ENCODE measurements at regions not wholly inside any gene's neighbourhood (a gene's known extent, or its start where the extent isn't known, plus 50 kb on each side); places are given as distances from the start of the nearest gene placed in this dataset.

- Histone ChIP-seq H3K36me3 (replicated peaks) (no peaks in the 10 kb centered on the region), H3K4me3 (no peak overlapping the region), H3K27me3 (ENCODE audit: low read depth) (no peaks in the 10 kb centered on the region), H3K9me3 (no peaks in the 10 kb centered on the region), H3K4me1 (no peaks in the 10 kb centered on the region)
- in situ Hi-C loops (cut with MboI; ENCODE audit: low sequenced_read_pairs), result no loop called here
- no peak for DNase-seq (ENCODE audit: low spot score in 2 of 2)
Observed at GRCh38 chrX:67872958-67873357, 329.1 kb downstream of the AR start.

DNA sequence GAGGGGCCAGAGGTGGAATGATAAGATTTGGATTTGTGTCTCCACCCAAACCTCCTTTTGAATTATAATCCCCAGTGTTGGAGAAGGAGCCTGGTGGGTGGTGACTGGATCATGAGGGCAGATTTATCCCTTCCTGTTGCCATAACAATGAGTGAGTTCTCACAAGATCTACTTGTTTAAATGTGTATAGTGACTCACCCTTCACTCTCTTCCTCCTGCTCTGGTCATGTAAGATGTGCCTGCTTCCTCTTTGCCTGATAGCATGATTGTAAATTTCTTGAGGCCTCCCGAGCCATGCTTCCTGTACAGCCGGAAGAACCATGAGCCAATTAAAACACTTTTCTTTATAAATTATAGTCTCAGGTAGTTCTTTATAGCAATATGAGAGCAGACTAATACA lies 348.6 kb downstream of the AR start:
- Histone ChIP-seq H3K9me3 (peaks cover 7% of the 10 kb centered on the region), H3K4me3 (no peak overlapping the region), H3K36me3 (replicated peaks) (no peaks in the 10 kb centered on the region), H3K4me1 (no peaks in the 10 kb centered on the region), H3K27me3 (ENCODE audit: low read depth) (no peaks in the 10 kb centered on the region)
- in situ Hi-C loops (cut with MboI; ENCODE audit: low sequenced_read_pairs), result loop anchor here (25.0 kb wide), 1 partner anchor 105 kb away; no protein-coding TSS in a partner anchor
- no peak for DNase-seq (ENCODE audit: low spot score in 2 of 2)

DNA sequence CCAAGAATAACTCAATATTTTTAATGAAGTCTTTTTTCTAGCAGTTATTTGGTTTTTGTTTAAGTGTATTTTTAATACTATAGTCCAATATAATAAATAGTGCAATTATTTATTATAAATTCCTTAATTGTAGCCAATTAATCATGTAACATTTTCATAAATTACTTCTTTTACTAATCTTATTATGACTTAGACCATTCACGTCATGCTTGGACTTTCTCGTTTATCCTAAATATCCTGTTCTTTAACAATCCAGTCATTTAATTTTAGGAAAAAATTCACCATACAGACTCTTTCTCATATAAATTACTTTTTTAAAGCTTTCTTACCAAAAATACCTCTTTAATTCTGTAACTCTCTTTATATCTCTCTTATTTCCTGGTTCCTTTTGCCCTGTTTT lies 350.1 kb downstream of the AR start:
- in situ Hi-C loops (cut with MboI; ENCODE audit: low sequenced_read_pairs), result loop anchor here (25.0 kb wide), 1 partner anchor 107 kb away; no protein-coding TSS in a partner anchor
- H3K4me1 ChIP-seq, result no peaks in the 10 kb centered on the region
- no peak for DNase-seq (ENCODE audit: low spot score in 2 of 2)
- H3K4me3 ChIP-seq, result no peak overlapping the region
- no peaks in the 10 kb centered on the region for H3K27me3 ChIP-seq (ENCODE audit: low read depth)
- H3K9me3 ChIP-seq, result peaks cover 7% of the 10 kb centered on the region
- H3K36me3 ChIP-seq (replicated peaks), result no peaks in the 10 kb centered on the region

DNA sequence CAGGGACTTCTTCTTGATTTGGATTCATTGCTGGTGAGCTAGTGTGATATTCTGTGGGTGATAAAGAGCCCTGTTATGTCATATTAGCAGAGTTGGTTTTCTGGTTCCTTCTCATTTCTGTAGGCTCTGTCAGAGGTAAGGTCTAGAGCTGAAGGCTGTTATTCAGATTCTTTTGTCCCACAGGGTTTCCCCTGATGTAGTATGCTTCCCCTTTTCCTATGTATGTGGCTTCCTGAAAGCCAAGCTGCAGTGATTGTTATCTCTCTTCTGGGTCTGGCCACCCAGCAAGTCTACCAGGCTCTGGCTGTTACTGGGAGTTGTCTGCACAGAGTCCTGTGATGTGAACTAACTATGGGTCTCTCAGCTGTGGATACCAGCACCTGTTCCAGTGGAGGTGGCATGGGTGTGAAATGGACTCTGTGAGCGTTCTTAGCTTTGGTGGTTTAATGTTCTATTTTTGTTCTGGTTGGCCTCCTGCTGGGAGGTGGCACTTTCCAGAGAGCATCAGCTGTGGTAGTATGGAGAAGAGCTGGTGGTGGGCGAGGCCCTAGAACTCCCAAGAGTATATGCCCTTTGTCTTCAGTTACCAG lies 373.7 kb downstream of the AR start:
- no peak overlapping the region for H3K4me3 ChIP-seq
- in situ Hi-C loops (cut with MboI; ENCODE audit: low sequenced_read_pairs), result no loop called here
- no peaks in the 10 kb centered on the region for H3K27me3 ChIP-seq (ENCODE audit: low read depth)
- DNase-seq (ENCODE audit: low spot score in 2 of 2), result no peak
- no peaks in the 10 kb centered on the region for H3K36me3 ChIP-seq (replicated peaks)
- no peaks in the 10 kb centered on the region for H3K9me3 ChIP-seq
- H3K4me1 ChIP-seq, result no peaks in the 10 kb centered on the region

GRCh38 chrX:67922966-67923365 lies 379.1 kb downstream of the AR start:
- no peaks in the 10 kb centered on the region for H3K4me1 ChIP-seq
- no peaks in the 10 kb centered on the region for H3K9me3 ChIP-seq
- no peak for DNase-seq (ENCODE audit: low spot score in 2 of 2)
- in situ Hi-C loops (cut with MboI; ENCODE audit: low sequenced_read_pairs), result no loop called here
- H3K27me3 ChIP-seq (ENCODE audit: low read depth), result no peaks in the 10 kb centered on the region
- no peaks in the 10 kb centered on the region for H3K36me3 ChIP-seq (replicated peaks)
- H3K4me3 ChIP-seq, result no peak overlapping the region

GRCh38 chrX:67939270-67939669 lies 395.4 kb downstream of the AR start:
- no peak for DNase-seq (ENCODE audit: low spot score in 2 of 2)
- Histone ChIP-seq H3K36me3 (replicated peaks) (no peaks in the 10 kb centered on the region), H3K9me3 (no peaks in the 10 kb centered on the region), H3K27me3 (ENCODE audit: low read depth) (no peaks in the 10 kb centered on the region), H3K4me3 (no peak overlapping the region), H3K4me1 (no peaks in the 10 kb centered on the region)
- in situ Hi-C loops (cut with MboI; ENCODE audit: low sequenced_read_pairs), result no loop called here

DNA sequence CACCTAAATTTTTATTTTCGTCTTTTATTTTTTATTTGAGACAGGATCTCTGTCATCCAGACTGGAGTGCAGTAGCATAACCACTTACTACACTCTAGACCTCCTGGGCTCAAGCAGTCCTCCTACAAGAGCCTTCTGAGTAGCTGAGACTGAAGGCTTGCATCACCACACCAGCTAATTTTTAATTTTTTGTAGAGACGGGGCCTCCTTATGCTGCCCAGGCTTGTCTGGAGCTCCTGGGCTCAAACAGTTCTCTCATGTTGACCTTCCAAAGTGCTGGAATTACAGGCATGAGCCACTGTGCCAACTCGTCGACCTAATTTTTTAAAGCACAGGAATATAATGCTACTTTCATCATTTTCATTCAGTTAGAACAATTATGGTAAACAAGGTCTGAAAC lies 405.4 kb downstream of the AR start:
- Histone ChIP-seq H3K36me3 (replicated peaks) (no peaks in the 10 kb centered on the region), H3K9me3 (no peaks in the 10 kb centered on the region), H3K27me3 (ENCODE audit: low read depth) (no peaks in the 10 kb centered on the region), H3K4me3 (no peak overlapping the region), H3K4me1 (no peaks in the 10 kb centered on the region)
- in situ Hi-C loops (cut with MboI; ENCODE audit: low sequenced_read_pairs), result no loop called here
- DNase-seq (ENCODE audit: low spot score in 2 of 2), result no peak

DNA sequence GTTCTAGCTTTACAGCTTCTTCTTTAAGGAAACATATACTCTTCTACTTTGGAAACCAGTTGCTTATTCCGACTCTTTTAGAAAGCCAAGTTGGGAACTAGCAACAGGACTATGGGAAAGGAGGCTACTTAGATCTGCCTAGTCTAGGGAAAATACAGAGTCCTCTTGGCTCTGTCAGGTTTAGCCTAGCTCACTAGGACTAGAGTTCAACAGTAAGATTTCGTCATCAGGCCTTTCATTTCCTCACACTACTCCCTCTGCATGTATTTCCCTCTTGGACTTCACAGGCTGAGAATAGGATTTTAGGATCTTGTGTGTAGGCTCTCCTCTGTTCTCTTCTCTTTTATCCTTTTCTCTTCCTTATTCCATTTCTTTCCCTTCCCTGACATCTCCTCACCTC lies 409.8 kb downstream of the AR start:
- Histone ChIP-seq H3K36me3 (replicated peaks) (no peaks in the 10 kb centered on the region), H3K4me3 (no peak overlapping the region), H3K27me3 (ENCODE audit: low read depth) (no peaks in the 10 kb centered on the region), H3K9me3 (no peaks in the 10 kb centered on the region), H3K4me1 (no peaks in the 10 kb centered on the region)
- DNase-seq (ENCODE audit: low spot score in 2 of 2), result no peak
- in situ Hi-C loops (cut with MboI; ENCODE audit: low sequenced_read_pairs), result no loop called here

DNA sequence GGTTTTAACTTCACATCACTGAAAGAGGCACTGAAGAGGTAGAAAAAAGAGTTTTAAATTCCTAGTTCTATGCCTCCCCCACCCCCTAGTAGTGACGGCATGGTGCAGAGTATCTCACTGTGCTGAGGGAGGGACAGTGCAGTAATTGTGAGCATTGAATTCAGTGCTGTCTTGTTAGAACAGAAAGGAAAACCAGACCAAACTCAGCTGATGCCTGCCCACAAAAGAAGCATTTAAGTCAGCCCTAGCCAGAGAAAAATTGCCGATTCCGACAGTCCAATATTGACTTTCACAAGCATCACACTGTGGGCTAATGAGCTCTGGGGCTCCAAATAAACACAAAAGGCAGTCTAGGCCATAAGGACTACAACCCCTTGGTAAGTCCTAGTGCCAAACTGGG lies 417.7 kb downstream of the AR start:
- in situ Hi-C loops (cut with MboI; ENCODE audit: low sequenced_read_pairs), result no loop called here
- no peak for DNase-seq (ENCODE audit: low spot score in 2 of 2)

More for the DNA sequence above, 417.7 kb downstream of the AR start:
- Histone ChIP-seq H3K36me3 (replicated peaks) (no peaks in the 10 kb centered on the region), H3K9me3 (no peaks in the 10 kb centered on the region), H3K4me3 (no peak overlapping the region), H3K27me3 (ENCODE audit: low read depth) (no peaks in the 10 kb centered on the region), H3K4me1 (no peaks in the 10 kb centered on the region)

Data from HAP-1 (cell line).